ENCODE measurements at regions not wholly inside any gene's neighbourhood (a gene's known extent, or its start where the extent isn't known, plus 50 kb on each side); places are given as distances from the start of the nearest gene placed in this dataset.

DNA sequence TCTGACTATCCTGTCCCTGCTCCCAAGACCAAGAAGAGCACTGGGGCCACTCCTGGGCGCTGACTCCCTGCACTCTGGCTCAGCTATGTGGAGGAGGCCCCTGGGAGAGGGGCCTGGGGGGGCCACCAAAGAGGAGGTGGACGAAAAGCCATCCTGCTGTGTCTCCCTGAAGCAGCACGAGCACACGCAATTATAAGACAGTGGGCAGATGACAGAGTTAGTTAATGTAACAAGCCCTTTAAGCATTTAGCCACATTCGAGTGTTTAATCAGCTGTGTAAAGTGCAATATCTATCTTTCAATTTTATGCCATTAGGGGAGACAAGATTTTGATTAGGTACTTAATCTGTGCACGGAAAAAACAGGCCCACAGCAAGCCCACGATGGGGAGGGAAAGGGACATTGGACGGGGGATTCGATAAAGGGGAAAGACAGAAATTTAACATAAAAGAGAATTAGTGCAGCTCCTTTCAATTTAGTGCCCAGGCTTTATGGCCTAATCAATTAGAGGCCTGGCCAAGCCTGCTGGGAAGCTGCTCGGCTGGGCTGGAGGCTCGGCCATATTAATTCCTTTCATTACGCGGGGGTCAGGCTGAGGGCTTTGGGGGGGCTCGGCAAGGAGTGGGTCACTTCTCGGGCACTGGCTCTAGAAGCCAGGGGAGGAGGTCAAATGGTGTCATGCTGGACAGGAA, 286.2 kb downstream of the DHX35 start:
- no peak overlapping the region for H2AFZ ChIP-seq (ENCODE audit: low read length)
- no peak overlapping the region for H3K23ac ChIP-seq (ENCODE audit: insufficient read length)
- no peaks in the 10 kb centered on the region for H3K79me2 ChIP-seq (ENCODE audit: control insufficient read depth in 1 of 2, insufficient read depth in 2 of 2, low read length in 2 of 2)
- H3K4me3 ChIP-seq (ENCODE audit: extremely low read depth in 1 of 4, insufficient read depth in 2 of 4, low read depth in 3 of 4, low read length in 4 of 4): no peak overlapping the region
- H3K79me1 ChIP-seq (ENCODE audit: low read depth, low read length): peaks cover 2% of the 10 kb centered on the region; the same call in 1 of the 2 replicates
- no peak overlapping the region for H3K9ac ChIP-seq (replicated peaks in 1 of 4; ENCODE audit: extremely low read depth in 1 of 4, low read depth in 3 of 4, low read length in 3 of 4)
- H4K20me1 ChIP-seq (replicated peaks in 1 of 2; ENCODE audit: control insufficient read depth in 1 of 2, insufficient read depth in 2 of 2, low read length in 2 of 2): no peaks in the 10 kb centered on the region
- CTCF ChIA-PET (ENCODE audit: partially characterized antibody): interaction anchor here (1.6 to 4.2 kb wide), 3 partner anchors 9 to 199 kb away, joined by 4 to 25 read pairs (median 5); no protein-coding TSS in a partner anchor
- no peak overlapping the region for H3K27ac ChIP-seq (ENCODE audit: low read depth, low read length)
- no peak overlapping the region for H4K5ac ChIP-seq (ENCODE audit: insufficient read length, low read depth, low read length)
- H3K18ac ChIP-seq (ENCODE audit: extremely low read depth, low read length): no peak overlapping the region
- H3K9me3 ChIP-seq (ENCODE audit: insufficient read depth in 2 of 2, low read depth in 1 of 2, low read length in 1 of 2): no peaks in the 10 kb centered on the region
- no peaks in the 10 kb centered on the region for H3K23me2 ChIP-seq (ENCODE audit: low read depth, low read length)
- H3K56ac ChIP-seq (replicated peaks; ENCODE audit: insufficient read length, low read depth, low read length): no peak overlapping the region
- POLR2A ChIA-PET (ENCODE audit: partially characterized antibody): no interaction called here
- H3K4me1 ChIP-seq (replicated peaks in 1 of 4; ENCODE audit: control insufficient read depth in 3 of 4, insufficient read depth in 4 of 4, low read length in 3 of 4): no peaks in the 10 kb centered on the region
- H3K4ac ChIP-seq (replicated peaks; ENCODE audit: insufficient read length, low read depth, low read length): no peak overlapping the region
- no peak overlapping the region for H2AK5ac ChIP-seq (ENCODE audit: low read depth, low read length)
- no peak overlapping the region for H2BK15ac ChIP-seq (ENCODE audit: low read length)
- no peak overlapping the region; the same call in 1 of the 2 replicates for H4K8ac ChIP-seq (ENCODE audit: extremely low read depth, insufficient read depth, low read length)
- WGBS, 2 experiments (ENCODE audit: extremely low coverage in 1 of 2, insufficient coverage in 1 of 2, insufficient read length in 1 of 2, insufficient replicate concordance in 2 of 2, low coverage in 1 of 2, low lambda C conversion rate in 2 of 2, missing lambda C conversion rate in 1 of 2): 85% methylated on average over 15 of the region's 15 CpGs; no CpG with 5 or more reads in 1 of the 2 experiments
- H3K14ac ChIP-seq (ENCODE audit: insufficient read length): no peak overlapping the region
- H2BK5ac ChIP-seq (ENCODE audit: low read depth, low read length): no peak overlapping the region
- no peak overlapping the region for H3K4me2 ChIP-seq (ENCODE audit: insufficient read depth in 1 of 2, low read depth in 2 of 2, low read length in 2 of 2)
- H2BK12ac ChIP-seq (ENCODE audit: low read depth, low read length): no peak overlapping the region
- H3K36me3 ChIP-seq (ENCODE audit: control insufficient read depth in 2 of 4, insufficient read depth in 4 of 4, low read length in 3 of 4): no peaks in the 10 kb centered on the region
- H3K27me3 ChIP-seq (replicated peaks in 1 of 4; ENCODE audit: control insufficient read depth in 3 of 4, extremely low read depth in 1 of 4, insufficient read depth in 3 of 4, low read length in 3 of 4): no peaks in the 10 kb centered on the region; a peak in 1 of 7 replicates
- H2BK20ac ChIP-seq (ENCODE audit: low read length): no peak overlapping the region
- H4K91ac ChIP-seq (replicated peaks; ENCODE audit: insufficient read length, low read length): no peak overlapping the region
- no peak overlapping the region for H2BK120ac ChIP-seq (replicated peaks; ENCODE audit: low read depth, low read length)
- TF ChIP-seq SIX5 (IDR thresholded peaks at IDR 0.05; ENCODE audit: low read depth, low read length) (no peak), POLR2AphosphoS5 (IDR thresholded peaks at IDR 0.05; ENCODE audit: low read depth, low read length) (no peak), RFX5 (IDR thresholded peaks at IDR 0.05; ENCODE audit: borderline replicate concordance, low read depth, low read length) (no peak), BRCA1 (IDR thresholded peaks at IDR 0.05; ENCODE audit: low read depth, low read length) (no peak), RAD21 (IDR thresholded peaks at IDR 0.05 in 1 of 2, conservative IDR thresholded peaks at IDR 0.05 in 1 of 2; ENCODE audit: low read depth in 2 of 2, low read length in 2 of 2) (no peak)
- DNase-seq (ENCODE audit: low read depth in 1 of 2, low spot score in 2 of 2) (no peak), FAIRE-seq (no peak)
